Raji (cell line): ENCODE measurements at regions not wholly inside any gene's neighbourhood (a gene's known extent, or its start where the extent isn't known, plus 50 kb on each side); places are given as distances from the start of the nearest gene placed in this dataset.

Experiments used
- POLR2A ChIP-seq: IDR thresholded peaks from 2 replicates; pipeline ENCODE4 v1.6.1; 2011; ENCODE audit warnings: low read depth, low read length, control low read depth; ENCODE audit not compliant: insufficient read depth

DNA sequence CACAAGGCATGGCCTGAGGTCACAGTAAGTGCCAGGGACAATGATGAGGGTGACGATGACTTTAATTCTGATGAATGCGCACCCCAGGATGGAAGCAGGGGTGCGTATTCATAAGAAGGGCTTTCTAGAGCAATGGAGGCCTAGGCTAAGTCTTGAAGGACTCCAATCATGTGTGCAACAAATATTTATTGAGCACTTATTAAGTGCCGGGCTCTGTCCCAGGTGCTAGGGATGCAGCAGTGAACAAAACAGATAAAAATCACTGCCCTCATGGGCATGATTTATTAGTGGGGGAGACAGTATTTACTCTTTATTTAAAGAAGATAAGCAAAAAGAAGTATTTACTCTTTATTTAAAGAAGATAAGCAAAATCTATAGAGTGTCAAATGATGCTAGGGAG lies 198.2 kb upstream of the KCNG1 start:
- no peak for TF ChIP-seq POLR2A

DNA sequence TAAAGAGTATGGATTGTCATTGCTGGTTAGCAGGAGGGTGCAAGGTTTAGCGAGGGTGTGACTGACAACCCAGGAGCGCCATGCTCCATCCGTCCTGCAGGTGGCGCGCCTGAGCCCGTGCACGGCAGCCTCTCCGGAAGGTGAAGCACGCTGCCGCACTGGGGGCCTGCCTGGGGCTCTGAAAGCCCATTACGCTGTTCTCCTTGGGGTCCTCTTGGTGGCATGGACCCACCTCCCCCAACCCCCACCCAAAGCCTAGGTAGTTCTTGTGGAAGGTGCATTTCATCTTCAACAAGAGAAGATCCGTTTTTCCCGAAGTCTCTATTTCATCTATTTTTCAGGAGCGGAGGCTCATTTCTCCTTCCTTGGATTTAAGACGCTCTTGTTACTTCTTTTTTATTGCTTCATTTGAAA lies 197.4 kb upstream of the KCNG1 start:
- no peak for TF ChIP-seq POLR2A

DNA sequence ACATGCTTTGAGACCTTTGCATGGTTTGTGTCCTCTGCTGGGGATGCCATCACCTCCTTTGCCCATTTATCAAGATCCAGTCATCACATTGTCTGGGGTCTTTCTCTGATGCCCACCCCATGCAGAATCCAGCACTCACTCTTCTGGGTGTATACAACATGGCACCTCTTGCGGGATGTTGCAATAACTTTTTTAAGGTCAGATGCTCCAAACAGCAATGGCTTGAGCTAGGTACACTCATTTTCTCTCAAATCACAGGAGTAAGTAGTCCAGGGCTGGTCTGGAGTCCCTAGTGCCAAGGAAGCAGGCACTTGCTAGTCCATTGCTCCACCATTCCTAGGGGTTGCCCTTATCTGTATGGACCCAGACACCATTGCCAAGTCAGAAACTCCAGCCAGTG lies 196.6 kb upstream of the KCNG1 start:
- no peak for TF ChIP-seq POLR2A

DNA sequence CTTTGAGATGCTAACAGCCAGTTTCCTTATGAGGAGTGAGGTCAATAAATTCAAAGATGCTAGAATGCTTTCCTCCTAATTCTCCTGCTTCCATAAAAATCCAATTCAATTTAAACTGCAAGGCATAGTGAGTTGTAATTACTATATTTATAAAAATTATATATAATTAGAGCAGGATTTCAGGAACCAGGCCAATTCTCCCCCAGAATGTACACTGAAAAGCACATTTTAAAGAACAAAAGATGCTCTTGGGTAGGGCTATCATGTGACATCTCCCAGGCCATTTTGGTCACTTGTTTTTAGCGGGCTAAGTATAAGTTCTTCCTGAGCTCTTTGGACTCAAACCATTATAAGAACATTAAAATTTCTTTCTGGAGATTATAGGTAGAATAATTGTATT lies 195.7 kb upstream of the KCNG1 start:
- no peak for TF ChIP-seq POLR2A

DNA sequence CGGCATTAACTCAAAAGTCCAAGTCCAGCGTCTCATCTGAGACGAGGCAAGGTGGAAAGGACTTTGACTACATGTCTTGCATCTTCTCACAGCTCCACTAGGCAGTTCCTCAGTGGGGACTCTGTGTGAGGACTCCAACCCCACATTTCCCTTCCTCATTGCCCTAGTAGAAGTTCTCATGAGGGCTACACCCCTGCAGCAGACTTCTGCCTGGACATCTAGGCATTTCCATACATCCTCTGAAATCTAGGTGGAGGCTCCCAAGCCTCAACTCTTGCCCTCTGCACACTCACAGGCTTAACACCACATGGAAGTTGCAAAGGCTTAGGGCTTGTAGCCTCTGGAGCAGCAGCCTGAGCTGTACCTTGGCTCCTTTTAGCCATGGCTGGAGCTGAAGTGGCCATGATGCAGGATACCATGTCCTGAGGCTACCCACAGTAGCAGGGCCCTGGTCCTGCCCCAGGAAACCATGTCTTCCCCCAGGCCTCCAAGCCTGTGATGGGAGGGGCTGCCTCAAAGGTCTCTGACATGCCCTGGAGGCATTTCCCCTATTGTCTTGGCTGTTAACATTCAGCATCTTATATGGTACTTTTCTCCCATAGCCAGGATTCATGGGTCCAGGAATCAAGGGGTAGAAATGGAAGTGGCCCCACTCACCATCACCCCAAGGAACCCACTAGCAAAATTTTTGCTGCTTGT lies 194.6 kb upstream of the KCNG1 start:
- no peak for TF ChIP-seq POLR2A

DNA sequence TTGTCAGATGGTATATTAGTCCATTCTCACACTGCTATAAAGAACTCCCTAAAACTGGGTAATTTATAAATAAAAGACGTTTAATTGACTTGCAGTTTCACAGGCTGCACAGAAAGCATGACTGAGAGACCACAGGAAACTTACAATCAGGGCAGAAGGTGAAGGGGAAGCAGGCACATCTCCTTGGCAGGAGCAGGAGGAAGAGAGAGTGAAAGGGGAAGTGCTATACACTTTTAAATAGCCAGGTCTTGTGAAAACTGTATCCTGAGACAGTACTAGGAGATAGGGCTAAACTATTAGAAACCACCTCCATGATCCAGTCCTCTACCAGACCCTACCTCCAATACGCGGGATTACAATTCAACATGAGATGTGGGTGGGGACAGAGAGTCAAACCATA lies 193.9 kb upstream of the KCNG1 start:
- no peak for TF ChIP-seq POLR2A

DNA sequence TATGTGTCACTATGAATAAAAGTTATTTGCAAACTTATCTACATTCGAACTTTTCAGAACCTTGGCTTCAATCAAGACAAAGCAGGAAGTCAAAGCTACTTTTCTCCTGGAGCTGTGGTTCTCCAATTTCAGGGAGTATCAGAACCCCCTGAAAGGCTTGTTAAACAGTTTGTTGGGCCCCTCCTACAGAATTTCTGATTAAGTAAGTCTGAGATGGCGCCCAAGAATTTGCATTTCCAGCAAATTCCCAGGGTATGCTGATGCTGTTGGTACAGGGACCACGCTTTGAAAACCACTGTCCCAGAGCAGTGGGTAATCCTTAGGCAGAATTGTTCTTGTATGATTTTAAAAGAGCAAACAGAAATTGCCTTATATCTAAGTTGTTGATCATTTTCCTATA lies 189.9 kb upstream of the KCNG1 start:
- TF ChIP-seq POLR2A = no peak

DNA sequence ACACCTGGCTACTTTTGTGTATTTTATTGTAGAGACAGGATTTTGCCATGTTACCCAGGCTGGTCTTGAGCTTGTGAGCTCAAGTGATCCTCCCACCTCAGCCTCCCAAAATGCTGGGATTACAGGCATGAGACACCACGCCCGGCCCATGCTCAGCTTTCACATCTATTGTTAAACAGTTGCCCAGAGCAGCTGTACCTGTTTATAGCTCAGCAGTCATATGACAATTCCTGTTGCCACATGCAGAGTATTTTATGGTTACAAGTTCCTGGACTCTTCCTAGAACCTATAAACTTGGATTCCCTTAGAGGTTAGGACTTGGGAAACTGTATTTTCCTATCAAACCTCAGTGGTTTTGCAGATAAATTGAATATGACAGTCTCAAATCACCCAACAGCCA lies 188.3 kb upstream of the KCNG1 start:
- no peak for TF ChIP-seq POLR2A

DNA sequence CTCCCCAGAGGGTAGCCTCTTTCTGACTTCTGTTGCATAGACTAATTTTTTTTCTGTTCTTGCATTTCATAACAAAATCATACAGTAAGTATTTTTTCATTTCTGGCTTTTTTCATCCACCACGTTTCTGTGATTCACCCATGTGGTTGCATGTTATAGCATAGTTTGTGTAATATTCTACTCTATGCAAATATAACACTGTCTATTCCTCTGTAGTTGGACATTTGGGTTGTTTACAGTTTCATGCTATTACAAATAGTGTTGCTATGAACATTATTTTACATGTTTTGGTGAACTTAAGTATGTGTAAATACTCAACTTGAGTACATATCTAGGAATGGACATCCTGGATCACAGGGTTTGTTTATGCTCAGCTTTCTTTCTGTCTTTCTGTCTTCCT lies 187.2 kb upstream of the KCNG1 start:
- TF ChIP-seq POLR2A = no peak

DNA sequence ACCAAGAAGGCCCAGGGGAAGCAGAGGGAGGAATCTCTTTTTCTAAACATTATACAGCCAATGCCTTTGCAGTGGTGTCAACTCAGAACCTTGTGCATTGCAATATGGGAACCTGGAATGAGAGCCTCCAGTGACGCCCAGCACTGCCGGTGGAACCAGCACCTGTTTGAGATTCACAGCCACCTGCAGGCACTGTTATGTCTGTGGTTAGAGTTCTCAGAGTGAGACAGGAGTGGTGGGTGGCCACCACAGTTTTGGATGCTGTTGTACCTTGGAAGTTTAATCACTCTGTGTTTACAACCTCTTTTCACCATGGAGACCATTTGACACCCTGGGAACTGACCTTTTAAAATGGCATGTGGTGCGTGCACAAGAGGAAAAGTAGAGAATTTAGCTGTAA lies 185.3 kb upstream of the KCNG1 start:
- no peak for TF ChIP-seq POLR2A

DNA sequence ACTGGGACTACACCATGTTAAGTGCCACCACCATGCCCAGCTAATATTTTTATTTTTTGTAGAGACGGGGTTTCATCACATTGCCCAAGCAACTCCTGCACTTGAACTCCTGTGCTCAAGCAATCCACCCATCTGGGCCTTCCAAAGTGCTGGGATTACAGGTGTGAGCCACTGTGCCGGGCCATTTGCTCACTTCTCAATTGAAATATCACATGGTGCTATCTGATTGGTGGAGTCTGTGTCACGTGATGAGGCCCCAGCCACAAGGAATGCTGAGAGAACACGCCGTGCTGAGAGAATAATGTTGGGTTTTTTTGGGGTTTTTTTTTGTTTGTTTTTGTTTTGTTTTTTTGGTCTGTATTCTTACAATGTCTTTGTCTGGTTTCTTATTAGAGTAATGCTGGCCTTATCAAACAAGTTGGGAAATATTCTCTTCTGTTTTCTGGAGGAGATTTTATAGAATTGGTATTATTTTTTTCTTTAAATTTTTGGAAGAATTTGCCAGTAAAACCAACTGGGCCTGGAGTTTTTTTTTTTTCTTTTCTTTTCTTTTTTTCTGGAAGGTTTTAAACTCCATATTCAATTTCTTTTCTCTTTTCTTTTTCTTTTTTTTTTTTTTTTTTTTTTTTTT lies 183.2 kb upstream of the KCNG1 start:
- TF ChIP-seq POLR2A = no peak

DNA sequence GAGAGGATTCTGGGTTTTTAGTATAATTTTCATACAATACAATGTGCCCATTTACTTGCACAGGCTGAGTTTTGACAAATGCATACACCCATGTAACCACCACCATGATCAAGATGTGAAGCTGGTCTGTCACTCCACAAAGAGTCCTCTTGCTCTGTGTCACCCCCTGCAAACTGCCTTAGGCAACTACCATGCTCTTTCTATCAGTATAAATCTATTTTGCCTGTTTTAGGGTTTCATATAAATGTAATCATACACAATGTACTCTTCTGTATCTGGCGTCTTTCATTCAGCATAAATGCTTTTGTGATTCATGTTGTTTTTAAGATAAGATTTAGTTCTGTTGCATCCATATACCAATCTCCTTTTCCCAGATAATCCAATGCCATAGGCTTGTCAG lies 181.9 kb upstream of the KCNG1 start:
- TF ChIP-seq POLR2A = no peak

DNA sequence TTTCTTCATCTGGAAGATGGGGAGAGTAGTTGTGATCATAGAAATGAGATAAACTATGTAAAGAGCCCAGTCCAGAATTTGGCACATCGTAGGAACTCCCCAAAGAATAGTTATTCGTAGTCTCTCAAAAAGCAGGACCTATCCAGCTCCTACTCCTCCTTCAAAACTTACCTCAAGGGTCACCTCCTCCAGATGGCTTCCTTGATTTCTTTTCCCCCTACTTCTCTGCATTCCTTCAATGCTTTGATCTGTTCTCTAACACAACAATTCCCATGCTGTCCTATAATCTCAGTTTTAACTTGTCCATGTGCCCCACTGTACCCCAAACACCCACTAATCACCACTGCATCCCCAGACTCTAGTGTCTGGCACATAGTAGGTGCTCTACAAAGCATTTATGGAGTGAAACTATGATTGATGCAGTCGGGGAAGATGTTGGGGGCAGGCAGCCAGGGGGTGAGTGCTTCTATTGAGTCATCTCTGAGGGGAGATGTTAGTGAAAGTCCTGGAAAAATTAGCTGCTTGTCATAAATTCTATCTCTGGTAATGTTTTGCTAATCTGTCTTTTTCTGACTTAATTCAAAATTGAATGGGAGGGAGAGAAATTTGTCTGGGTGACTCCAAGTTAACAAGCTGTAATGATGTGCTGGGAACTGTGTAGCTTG lies 181.3 kb upstream of the KCNG1 start:
- TF ChIP-seq POLR2A = no peak

DNA sequence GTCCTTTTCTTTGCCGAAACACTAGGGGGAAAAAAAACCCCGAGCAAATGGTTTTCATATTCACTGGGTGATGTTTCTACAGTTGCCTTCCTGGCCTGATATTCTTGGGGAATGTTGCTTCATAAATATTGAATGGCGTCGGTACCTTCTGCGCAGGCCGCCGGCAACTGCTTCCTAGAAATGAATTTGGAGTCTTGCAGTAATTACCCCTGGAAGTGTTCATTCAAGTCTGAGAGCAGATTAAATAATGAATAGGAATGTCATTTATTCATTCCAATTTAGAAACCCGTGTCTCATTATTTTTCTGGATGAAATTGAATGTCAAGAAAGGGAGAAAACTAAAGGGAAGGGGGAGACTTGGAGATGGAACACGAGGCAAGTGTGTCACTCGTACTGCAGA lies 179.4 kb upstream of the KCNG1 start:
- TF ChIP-seq POLR2A = no peak

DNA sequence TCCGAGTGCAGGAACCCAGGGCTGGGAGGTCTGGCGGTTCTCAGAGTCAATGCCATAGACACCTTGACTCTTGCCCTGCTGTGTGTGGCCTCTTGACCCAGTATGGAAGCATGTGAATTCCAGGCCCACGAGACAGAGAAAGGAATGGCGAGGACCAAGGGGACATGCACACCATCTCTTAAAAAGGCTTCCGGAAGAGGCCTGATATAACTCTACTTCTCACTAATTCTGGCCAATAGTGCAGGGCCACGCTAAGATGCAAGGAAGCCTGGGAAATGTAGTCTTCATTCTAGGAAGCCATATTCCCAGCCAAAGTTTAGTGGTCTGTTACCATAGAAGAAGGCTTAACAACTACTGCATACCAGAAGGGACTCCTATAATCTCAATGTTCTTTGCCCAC lies 177.0 kb upstream of the KCNG1 start:
- TF ChIP-seq POLR2A = no peak

DNA sequence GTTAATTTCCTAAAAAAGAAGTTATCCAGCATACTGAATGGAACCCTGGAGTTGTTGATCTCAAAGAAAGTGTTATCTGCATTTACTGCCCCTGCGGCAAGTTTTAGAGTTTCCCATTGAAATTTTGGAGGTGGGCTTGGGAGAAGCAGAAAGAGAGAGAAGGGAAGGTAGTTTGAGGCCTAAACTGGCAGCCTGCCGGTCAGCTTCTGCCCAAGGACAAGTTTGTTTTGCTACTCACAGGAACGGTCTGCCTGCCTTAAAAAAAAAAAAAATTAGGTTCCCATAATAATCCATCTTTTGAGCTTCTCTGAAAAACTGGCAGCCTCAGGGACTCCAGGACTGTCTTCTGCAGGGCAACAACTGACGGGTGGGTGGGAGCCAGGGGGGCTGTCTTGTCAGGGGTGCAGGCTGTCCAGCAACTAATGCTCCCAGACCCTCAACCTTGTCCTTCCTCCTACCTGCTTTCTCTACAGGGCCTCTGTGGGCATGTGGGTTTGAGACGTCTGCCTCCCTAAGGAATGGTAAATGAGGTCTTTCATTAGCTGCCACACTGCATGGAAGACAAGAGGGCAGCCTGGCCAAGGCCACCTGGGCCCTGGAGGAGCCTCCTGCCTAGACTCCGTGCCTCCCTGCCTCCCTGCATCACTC lies 176.1 kb upstream of the KCNG1 start:
- no peak for TF ChIP-seq POLR2A
